HG02610 (cell line): ENCODE measurements at regions not wholly inside any gene's neighbourhood (a gene's known extent, or its start where the extent isn't known, plus 50 kb on each side); places are given as distances from the start of the nearest gene placed in this dataset.

Source experiments
- ATAC-seq: cut with Tn5 transposase; IDR thresholded peaks from one replicate; pipeline ENCODE4 v1.9.1; 2021; ENCODE audit warnings: mild to moderate bottlenecking, moderate library complexity; ENCODE audit not compliant: unreplicated experiment

DNA sequence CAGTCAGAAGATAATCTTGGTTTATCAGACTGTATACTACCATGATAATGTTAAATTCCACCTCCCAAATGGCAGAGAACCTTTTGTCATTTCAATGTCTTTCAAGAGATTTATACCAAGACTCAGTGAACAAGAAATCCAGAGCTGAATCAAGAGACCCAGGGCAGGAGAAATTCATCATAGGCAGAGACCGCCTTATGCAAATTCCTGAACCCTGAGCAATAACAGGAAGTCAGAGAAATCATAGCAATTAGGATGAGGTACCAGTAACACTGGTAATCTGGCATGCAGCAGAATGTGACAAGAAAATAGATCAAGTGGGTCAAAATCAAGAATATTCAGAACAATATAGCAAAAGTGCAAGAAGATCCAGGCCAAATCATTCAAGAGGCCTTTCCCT, 412.4 kb upstream of the LRATD1 start:
- no peak for ATAC-seq

DNA sequence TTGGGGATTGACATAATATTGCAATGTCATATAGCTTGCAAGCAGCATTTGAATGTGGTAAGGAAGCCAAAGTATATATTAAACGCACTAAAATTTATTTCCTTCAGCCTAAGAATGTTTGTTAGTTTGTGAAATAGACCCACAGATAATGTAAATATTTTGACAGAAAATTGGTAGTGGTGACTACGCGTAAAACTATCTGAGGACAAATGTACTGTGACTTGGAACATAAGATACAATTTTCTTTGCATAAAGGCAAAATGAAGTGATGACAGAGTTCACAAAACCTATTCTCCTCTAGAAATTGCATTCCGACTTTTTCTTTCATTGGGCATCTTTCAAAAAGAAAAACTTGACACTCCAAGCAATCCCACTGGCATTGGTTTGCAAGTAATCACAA, 411.1 kb upstream of the LRATD1 start:
- ATAC-seq: no peak

DNA sequence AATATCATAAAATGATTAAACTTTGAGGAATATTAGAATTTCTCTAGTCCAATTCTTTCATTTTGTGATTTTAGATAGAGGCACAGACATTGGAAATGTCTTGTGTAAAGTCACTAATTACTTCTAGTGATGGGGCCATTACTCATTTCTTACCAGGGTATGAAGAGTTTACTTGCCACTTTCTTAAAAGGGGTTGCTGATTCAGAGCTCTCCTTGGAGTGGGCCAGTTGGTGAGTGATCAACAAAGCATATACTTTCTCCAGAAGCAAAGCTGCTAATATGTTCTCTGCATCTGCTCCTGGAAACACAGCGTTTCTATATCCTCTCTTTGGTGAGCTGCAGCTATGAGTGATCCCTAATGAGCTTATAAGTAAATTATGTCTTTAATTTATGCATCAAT, 408.9 kb upstream of the LRATD1 start:
- no peak for ATAC-seq

DNA sequence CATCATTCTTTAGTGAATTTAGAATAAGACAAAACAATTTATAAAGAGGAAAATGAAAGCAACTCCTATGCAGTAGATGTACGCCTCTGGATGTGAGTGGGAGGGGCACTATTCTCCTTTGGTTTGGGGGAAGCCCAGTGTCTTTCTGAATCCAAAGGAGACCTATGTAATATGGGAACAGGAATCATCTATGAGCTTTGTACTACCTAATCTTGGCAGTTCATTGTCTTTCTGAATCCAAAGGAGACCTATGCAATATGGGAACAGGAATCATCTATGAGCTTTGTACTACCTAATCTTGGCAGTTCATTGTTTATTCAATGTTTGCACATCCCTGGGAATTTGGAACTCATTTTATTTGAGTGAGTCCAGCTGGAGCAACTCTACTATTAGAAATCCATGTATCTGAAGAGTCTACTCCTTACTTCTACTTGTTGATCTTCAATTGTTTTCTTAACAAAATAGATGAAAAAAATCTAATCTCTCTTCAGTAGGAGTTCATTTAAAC, 401.1 kb upstream of the LRATD1 start:
- ATAC-seq: no peak

DNA sequence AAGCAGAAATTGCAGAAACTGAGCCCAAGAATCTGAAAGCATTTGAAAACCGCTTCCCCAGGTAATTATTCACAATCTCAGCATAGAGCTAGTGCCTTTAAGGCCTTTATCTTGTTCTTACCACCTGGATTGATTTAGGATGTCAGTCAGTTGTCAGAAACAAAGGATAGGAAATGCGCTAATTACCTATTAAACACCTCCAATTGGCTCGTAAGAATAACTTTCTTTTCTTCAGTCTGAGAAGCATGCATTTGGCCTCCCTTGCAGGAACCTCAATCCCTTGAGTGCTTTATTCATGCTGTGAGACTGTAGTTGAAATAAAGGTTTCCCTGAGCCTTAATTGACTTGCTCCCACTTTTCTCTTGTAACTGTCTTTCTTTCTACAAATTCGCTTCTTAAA, 400.3 kb upstream of the LRATD1 start:
- ATAC-seq: no peak

DNA sequence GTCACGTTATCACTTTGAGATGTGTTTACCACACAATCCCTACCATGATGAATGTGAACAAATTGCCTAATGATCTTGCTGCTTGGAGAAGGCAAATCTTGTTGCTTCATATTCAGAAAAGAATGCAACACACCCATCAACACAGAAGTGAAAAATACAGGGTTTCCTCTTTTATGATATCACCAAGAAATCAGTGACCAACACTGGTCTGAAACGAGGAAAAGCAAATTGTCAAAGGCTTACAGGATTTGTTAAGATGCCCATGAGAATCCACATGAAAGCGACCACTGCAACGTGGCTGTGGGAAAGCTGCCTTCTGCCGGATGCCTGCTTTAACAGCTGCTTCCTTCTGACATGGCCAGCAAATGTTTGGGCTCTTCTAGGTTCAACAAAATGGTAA, 397.6 kb upstream of the LRATD1 start:
- ATAC-seq: no peak

DNA sequence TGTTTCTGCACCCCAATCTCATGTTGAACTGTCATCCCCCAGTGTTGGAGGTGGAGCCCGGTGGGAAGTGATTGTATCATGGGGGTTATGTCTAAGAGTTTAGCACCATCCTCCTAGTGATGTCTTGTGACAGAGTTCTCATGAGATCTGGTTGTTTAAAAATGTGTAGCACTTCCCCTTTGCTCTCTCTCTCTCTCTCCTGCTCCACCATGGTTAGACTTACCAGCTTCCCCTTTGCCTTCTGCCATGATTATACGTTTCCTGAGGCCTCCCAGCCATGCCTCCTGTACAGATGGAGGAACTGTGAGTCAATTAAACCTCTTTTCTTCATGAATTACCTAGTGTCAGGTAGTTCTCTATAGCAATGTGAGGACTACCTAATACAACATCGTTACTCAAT, 396.9 kb upstream of the LRATD1 start:
- ATAC-seq: no peak

DNA sequence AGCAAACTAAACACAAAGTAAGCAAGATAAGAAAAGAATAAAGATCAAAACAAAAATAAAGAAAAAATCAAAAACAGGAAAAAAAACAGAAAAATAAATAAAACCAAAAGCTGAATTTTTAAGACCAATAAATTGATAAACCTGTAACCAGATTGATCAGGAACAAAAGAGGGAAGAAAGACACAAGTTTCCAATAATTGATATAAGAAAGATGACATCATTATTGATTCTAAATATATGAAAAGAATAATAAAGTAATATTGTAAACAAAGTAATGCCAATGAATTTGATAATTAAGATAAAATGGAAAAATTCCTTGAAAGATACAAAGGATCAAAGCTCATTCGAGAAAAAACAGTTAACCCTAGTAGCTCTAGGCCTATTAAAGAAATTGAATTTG, 394.6 kb upstream of the LRATD1 start:
- no peak for ATAC-seq

DNA sequence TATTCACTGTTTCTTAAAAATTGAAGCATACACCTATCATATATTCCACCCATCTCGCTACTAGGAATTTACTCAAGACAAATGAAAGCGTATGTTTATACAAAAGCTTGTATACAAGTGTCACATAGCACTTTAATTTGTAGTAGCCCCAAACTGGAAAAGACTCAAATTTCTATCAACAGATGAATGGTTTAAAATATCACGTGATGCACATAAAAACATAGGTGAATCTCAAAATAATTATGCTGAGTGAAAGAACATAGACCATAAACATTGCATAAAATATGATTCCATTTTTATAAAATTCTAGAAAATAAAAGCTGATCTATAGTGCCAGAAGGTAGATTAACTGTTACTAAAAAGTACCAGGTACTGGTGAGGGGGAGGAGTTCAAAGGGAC, 392.9 kb upstream of the LRATD1 start:
- no peak for ATAC-seq

DNA sequence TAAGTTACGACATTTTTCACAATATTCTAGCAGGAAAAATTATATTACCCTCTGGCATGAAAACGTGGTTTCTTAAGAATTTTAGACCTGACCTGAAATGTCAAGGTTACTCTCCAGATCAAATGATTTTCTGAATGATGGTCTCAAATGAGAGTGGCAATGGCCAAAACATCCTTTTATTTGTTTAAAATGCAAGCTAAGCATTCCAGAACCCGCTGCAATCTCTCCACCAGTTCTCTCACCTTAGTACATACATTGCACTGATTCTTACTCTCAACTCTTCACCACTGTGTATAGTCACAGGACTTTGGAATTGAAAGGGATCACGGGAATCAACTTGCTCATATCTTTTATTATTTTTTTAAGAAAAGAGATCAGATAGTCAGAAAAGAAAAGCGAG, 391.6 kb upstream of the LRATD1 start:
- no peak for ATAC-seq

DNA sequence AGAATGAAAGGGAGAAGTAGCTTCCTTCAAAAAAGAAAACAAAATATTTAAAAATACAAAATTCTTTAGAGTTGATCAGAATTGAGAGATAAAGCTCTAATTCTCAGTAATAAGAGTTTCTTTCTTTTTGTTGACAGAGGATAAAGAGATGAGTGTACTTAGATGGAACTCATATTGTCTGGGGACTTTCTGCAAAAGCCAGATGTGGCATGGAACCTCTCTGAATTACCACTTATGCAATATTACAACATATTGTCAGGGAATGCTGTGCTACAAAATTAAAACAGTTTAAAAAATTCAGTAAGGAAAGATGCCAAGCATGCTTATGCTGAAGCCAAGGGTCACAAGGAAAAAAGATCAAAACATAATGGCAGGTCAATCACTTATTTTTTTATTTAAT, 386.6 kb upstream of the LRATD1 start:
- ATAC-seq: no peak

DNA sequence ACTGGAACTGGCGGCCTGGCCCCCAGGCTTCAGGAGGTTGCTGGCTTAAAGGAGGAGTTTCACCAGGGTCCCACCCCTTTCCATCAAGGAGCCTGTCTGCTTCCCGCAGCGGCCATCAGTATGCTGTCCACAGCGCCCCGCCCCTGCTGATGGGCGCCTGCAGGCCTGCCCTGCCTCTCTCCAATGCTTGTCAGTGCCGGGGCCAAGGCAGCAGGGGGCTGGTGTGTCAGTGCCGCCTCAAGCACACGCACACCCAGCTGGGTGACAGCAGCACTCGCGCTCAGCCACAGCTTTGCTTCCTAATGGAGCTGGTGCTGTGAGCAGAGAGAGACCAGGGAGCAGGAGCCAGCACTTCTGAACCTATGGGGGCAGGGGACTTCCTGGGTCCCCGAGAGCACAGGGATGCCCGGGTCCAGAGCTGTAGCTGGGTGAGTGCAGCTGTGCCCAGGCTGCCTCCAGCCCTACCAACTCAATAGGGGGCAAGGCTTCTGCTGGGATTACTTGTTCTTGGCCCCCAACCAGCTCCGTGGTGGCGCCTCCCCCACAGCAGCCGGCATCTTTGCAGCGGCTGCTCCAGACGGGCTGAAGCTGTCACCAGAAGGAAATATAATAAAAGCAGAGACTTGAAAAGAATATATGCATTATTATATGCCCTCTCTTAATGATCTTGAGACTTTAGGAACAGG, 377.2 kb upstream of the LRATD1 start:
- ATAC-seq: no peak

DNA sequence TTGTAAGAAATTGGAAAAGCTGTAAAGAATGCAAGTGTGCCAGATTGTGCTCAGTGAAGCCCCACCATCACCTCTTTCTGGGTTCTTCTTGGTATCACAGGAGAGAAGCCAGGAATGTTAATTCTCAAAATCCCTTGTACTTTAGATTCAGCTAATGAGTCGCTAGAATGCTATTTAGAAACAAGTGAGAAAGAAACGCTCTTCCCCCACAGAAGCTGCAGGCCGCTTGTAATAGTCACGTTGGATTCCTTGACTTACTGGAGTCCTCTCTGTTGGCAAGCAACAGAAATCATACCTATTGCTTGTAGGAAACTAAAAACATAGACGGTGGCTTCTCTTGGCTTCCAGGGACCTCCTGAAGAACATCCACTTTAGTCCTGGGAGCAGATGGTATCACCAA, 375.6 kb upstream of the LRATD1 start:
- no peak for ATAC-seq

DNA sequence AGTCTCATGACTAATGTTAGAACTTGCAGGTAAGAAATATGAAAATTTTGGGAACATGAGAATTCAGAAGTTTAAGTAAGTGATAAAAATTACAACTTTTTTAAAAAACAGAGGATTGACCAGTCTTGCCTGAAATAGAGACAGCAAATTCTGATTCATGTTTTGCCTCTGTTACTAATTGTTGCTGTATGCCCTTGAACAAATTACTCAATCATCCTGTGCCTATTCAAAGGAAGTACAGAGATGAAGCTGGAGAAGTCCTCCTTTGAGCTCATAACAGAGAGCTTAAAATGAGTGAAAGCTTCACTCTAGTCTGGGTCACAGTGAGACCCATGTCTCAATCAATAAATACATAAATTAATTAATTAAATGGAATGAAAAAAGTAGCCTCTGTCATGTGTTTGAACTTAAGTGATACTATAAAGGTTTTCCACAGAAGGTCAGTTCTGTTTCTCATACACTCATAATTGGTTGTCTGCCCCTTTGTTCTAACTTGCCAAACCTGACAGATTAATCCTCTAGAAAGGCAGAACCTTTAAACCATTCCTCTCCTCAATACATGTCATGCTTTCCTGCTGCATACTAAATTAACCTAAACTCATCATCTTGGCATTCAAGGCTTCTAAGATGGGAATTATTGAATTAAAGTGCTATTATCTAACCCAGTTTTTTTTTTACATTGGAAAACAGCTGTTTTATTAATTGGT, 374.6 kb upstream of the LRATD1 start:
- no peak for ATAC-seq

DNA sequence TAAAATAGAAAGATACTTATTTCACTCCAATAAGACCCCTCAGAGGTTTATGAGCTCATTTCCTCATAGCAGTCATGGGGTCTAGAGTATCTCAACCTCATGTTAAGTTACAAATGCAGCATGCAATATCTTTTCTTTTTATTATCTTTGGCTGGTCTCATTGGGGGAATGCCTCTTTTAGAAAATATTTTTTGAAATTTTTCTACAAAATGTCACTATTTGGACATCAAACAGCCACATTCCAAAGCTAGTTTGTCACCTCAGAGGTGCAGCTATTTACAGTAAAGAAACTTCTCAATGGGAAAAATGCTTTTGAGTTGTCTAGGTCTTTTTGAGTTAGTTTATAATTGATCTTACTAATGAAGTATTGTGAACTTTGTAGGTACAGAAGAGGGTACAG, 370.7 kb upstream of the LRATD1 start:
- no peak for ATAC-seq

DNA sequence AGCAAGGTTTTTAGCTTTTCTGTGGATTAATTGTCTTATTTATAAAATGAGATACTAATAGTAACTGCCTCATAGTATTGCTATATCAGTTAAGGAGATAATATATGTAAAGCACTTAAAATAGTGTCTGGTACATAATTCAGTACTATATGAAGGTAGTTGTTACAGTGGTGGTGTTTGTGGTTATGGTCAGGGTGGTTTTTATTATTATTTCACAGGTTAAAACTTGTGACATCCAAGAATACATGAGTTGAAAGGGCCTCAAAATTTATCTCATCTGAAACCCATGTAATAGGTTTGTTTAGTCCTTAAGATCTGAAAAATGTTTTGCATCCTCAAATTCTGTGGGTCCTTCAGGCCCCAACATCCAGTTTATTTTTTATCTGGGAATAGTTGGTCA, 369.5 kb upstream of the LRATD1 start:
- ATAC-seq: no peak

DNA sequence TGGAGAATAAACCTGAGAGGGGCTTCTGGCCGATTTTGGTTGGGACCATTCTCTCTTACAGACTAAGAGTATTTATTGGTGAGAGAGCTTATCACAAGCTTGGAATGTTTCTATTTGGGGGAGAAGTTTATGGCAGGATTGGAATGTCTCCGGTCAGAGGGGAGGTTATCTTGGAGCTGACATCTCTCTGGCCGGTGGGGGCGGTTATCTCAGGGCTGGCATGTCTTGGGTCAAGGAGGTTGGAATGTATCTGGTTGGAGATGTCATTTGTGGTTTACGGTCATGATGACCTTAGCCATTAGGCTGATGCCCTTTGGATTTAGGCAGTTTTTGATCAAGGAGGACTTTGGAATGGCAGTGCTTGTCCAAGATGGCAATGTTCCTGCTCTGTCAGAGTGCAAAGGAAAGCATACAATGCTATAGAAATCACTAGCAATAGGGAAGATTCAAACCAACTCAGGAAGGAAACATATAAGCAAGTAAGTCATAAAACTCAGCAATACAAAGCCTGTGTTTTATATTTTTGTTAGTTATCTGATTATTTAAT, 362.4 kb upstream of the LRATD1 start:
- ATAC-seq: no peak

DNA sequence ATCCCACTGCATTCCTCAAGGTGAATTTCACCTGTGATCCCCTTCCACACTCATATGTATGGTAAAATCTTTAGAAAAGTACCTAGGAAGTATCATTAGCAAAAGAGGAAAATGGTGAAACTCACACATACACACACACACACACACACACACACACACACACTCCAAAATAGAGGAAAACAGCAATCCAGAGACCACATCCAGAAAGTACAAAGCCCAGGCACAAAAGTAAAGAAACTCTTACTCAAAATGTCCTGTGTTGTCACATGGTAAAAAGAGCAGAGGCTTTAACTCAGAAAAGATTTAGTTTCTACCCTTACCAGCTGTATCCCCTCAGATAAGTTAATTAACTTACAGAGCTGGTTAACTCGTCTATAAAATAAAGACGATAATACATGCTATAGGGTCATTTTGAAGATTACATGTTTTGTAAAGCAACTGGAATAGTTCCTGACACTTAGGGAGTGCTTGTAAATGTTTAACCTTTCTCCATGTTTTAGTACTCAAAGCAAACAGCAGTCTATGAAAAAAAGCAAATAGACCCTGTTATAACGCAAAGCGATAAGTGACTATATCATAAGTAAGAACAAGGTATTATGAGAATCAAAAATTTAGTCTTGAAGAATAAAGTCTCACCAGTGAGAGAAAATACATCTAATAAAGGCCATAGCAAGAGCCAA, 360.0 kb upstream of the LRATD1 start:
- ATAC-seq: no peak

DNA sequence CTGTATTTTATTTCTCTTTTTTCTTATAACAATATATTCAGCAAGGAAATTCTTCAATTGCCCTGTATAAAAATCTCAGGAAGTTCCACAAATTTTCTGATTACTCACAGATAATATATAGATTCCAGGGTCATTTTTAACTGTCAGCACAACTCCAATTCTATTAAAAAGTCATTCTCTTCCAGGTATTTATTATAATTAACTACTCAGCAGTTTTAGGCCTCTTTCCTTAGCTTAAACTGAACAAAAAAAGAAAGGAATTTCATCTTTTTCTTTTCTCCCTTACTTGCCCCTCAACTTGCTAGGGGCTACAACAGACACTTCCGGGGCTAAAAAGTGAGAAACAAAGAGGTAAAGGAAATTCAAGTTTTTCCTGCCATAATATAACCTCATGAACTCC, 358.9 kb upstream of the LRATD1 start:
- no peak for ATAC-seq

DNA sequence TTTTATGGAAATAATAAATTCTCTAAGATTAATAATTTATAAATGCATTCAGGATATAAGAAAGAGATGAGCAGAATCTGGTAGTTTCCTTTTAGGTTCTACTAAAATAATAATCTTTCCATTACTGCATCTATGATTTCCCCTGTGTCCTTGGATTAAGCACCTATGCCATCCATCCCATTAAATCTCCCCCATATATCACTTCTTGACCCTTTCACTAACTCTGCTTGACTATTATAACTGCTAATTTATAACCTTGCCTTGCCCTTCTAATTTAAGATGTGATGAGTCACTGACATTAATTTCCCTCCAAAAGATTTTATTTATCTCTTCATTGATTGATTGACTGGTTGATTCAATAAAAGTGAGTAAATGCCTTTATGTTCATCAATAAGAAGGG, 348.3 kb upstream of the LRATD1 start:
- no peak for ATAC-seq

DNA sequence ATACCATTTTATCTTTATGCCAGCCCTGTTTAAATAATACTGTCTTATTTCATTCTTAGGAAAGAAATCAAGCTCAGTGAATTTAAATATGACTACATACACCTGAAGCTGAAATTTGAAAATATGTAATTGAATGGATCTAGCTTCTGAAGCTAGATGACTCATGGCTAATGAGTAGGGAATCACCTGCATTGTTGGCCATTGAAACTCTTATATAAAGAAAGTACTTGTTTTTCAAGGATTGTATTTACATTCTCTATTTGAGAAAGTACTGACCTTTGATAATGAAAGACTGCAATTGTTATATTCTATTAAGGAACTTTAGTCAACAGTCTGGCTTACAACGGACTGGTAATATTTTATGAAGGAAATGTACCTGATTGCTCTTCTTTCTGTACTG, 346.7 kb upstream of the LRATD1 start:
- no peak for ATAC-seq

DNA sequence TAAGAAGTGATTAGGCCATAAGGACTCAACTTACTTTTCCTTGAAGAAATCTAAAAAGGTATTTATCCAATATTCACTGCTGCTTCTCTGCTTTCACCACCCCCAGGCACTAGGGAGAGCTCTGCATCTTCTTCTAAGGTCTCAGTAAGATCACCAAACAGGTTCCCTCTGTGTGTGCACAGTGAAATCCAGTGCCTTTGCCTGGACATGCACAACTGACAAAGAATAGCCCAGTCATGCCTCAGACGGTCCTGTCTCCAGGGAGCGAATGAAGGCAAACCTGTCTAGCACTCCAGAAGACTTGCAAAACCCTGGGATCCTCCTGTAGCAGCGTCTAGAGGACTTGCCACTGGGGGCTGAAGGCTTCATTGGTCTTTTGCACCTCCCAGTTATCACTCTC, 344.5 kb upstream of the LRATD1 start:
- ATAC-seq: no peak
